Activated CD4-positive, alpha-beta T cell treated with anti-CD3 and anti-CD28 coated beads, Interleukin-2, amount 10 ng/mL, durations not matched to agents 24 days and 14 days (primary cell): ENCODE measurements at regions not wholly inside any gene's neighbourhood (a gene's known extent, or its start where the extent isn't known, plus 50 kb on each side); places are given as distances from the start of the nearest gene placed in this dataset.

ENCODE experiments used
- DNase-seq: peaks from one replicate; pipeline ENCODE4 v3.0.0; 2022
- H3K27ac Mint-ChIP-seq: one replicate; pipeline ENCODE4 v1.8.0; 2022; ENCODE audit warnings: mild to moderate bottlenecking, mixed read lengths
- H3K27me3 Mint-ChIP-seq: one replicate; pipeline ENCODE4 v1.8.0; 2022; ENCODE audit warnings: mixed read lengths
- H3K36me3 Mint-ChIP-seq: one replicate; pipeline ENCODE4 v1.8.0; 2022; ENCODE audit warnings: low read depth, mild to moderate bottlenecking, mixed read lengths
- H3K4me1 Mint-ChIP-seq: one replicate; pipeline ENCODE4 v1.8.0; 2021; ENCODE audit warnings: mixed read lengths
- H3K4me3 Mint-ChIP-seq: one replicate; pipeline ENCODE4 v1.8.0; 2022; ENCODE audit warnings: mild to moderate bottlenecking, moderate library complexity, mixed read lengths
- H3K9me3 Mint-ChIP-seq: one replicate; pipeline ENCODE4 v1.8.0; 2021; ENCODE audit warnings: mixed read lengths
- intact Hi-C: fragments of 100-400 bp; cut with micrococcal nuclease; formaldehyde crosslinking; loops from one replicate; pipeline ENCODE4 v1.15.1; 2023

- no peak overlapping the region for H3K4me3 Mint-ChIP-seq
- H3K36me3 Mint-ChIP-seq: no peaks in the 10 kb centered on the region
- intact Hi-C loops: no loop called here
- no peak for DNase-seq
- H3K9me3 Mint-ChIP-seq: no peaks in the 10 kb centered on the region
- H3K27me3 Mint-ChIP-seq: no peaks in the 10 kb centered on the region
- no peak overlapping the region for H3K27ac Mint-ChIP-seq
- H3K4me1 Mint-ChIP-seq: no peaks in the 10 kb centered on the region
Observed at GRCh38 chr2:138116456-138116855, 152.2 kb downstream of the HNMT start.

DNA sequence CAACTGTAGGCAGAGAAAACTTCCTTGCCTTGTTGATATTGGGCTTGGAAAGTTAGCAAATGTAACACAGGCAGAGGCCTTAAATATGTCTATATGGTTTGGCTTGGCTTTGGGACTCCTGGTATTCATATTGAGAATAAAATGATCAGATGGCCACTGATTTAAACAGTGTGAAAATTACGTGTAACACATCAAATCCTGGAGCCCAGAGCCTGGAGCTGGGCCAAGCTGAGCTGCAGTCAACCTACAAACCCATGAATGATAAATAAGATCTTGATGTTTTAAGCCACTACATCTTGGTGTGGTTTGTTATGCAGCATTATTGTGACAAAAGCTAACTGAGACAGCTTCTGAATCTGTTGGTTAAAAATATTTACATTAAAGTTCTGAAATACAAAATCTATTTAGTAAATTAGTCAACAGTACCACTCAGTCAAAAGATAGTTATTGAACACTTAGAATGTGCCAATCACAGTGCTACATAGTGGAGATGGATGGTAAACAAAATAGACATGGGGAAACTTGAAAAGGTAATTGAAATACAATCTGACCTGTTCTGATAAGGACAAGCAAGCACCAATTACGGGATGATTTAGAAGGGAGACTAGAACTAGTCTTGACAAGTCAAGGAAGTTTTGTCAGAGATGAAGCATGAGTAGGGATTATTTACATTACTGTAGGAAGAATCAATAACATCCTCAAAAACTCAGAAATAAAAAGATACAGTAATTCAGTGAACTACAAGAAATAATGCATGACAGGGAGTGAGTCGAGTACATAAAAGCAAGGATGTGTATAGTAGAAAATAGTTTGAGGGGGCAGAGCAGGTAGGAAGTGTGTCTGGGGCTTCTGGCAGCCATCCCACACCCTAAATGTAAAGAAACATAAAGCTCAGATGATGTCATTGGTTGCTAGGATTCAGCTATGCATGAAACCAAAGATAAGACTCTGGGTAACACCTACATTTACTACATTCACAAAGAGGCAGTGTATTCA, 157.7 kb downstream of the HNMT start:
- H3K36me3 Mint-ChIP-seq: no peaks in the 10 kb centered on the region
- H3K9me3 Mint-ChIP-seq: no peaks in the 10 kb centered on the region
- DNase-seq: no peak
- no peak overlapping the region for H3K4me3 Mint-ChIP-seq
- no peaks in the 10 kb centered on the region for H3K27me3 Mint-ChIP-seq
- no peaks in the 10 kb centered on the region for H3K4me1 Mint-ChIP-seq
- intact Hi-C loops: no loop called here
- H3K27ac Mint-ChIP-seq: no peak overlapping the region

GRCh38 chr2:138122891-138123290, 158.6 kb downstream of the HNMT start:
- Mint-ChIP-seq H3K27me3 (no peaks in the 10 kb centered on the region), H3K4me3 (no peak overlapping the region), H3K9me3 (no peaks in the 10 kb centered on the region), H3K36me3 (no peaks in the 10 kb centered on the region), H3K4me1 (no peaks in the 10 kb centered on the region), H3K27ac (no peak overlapping the region)
- DNase-seq: no peak
- intact Hi-C loops: no loop called here

GRCh38 chr2:138123741-138124140, 159.5 kb downstream of the HNMT start:
- no peaks in the 10 kb centered on the region for H3K36me3 Mint-ChIP-seq
- no peaks in the 10 kb centered on the region for H3K27me3 Mint-ChIP-seq
- H3K4me1 Mint-ChIP-seq: no peaks in the 10 kb centered on the region
- DNase-seq: no peak
- no peak overlapping the region for H3K4me3 Mint-ChIP-seq
- no peak overlapping the region for H3K27ac Mint-ChIP-seq
- no peaks in the 10 kb centered on the region for H3K9me3 Mint-ChIP-seq
- intact Hi-C loops: no loop called here

- Mint-ChIP-seq H3K9me3 (no peaks in the 10 kb centered on the region), H3K4me1 (no peaks in the 10 kb centered on the region), H3K27me3 (no peaks in the 10 kb centered on the region), H3K27ac (no peak overlapping the region), H3K36me3 (no peaks in the 10 kb centered on the region), H3K4me3 (no peak overlapping the region)
- no peak for DNase-seq
- intact Hi-C loops: no loop called here
Observed at GRCh38 chr2:138124521-138124920, 160.2 kb downstream of the HNMT start.

DNA sequence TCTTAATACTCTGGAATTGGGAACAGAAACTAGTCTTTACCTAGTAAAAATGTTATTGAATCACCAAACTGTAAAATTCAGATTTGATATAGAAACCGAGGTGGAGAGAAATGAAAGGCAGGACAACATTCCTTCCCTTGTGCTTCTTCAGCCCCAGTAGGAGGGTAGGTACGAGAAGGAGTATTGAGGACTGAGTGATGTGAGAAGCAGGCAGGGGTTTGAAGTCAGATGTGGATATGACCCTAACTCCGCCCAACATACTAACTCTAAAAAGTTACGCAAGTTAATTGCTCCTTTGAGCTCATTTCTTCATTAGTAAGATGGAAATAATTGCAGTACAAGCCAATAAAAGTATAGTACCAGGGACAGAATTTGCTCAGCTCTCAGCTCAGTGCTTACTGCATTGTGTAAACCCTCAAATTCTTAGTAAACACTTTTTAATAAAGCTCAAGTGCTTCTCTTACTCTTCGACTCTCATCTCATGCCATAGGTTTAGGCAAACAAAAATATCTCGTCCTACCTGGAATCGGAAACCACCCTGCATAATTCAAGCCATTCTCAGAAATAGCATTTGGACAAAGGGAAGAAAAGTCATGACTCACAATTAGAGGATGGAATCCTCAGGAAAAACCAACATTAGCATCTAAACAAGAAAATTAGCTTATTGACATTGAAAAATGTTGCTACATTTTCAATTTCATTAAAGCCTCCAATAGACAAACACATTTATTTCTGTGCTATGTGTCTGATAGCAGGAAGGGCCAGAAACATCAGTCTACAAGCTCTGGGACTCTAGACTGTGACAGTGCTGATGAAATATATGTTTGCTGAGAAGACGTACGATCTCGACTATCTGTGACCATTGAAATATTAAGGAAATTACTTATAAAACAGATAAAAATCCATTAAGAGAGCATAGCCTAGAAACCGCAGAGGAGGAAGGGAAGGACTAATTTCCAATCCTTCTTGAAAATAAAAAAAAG, 161.3 kb downstream of the HNMT start:
- H3K4me1 Mint-ChIP-seq: no peaks in the 10 kb centered on the region
- H3K36me3 Mint-ChIP-seq: no peaks in the 10 kb centered on the region
- no peaks in the 10 kb centered on the region for H3K9me3 Mint-ChIP-seq
- no peak for DNase-seq
- intact Hi-C loops: no loop called here
- H3K4me3 Mint-ChIP-seq: no peak overlapping the region
- no peaks in the 10 kb centered on the region for H3K27me3 Mint-ChIP-seq
- H3K27ac Mint-ChIP-seq: no peak overlapping the region

GRCh38 chr2:138132108-138132507, 167.8 kb downstream of the HNMT start:
- Mint-ChIP-seq H3K4me1 (no peaks in the 10 kb centered on the region), H3K27ac (no peak overlapping the region), H3K4me3 (no peak overlapping the region), H3K27me3 (no peaks in the 10 kb centered on the region), H3K9me3 (no peaks in the 10 kb centered on the region), H3K36me3 (no peaks in the 10 kb centered on the region)
- intact Hi-C loops: no loop called here
- no peak for DNase-seq

GRCh38 chr2:138137949-138138348, 173.7 kb downstream of the HNMT start:
- Mint-ChIP-seq H3K27me3 (no peaks in the 10 kb centered on the region), H3K36me3 (no peaks in the 10 kb centered on the region), H3K27ac (no peak overlapping the region), H3K4me3 (no peak overlapping the region), H3K9me3 (no peaks in the 10 kb centered on the region), H3K4me1 (no peaks in the 10 kb centered on the region)
- DNase-seq: no peak
- intact Hi-C loops: no loop called here

DNA sequence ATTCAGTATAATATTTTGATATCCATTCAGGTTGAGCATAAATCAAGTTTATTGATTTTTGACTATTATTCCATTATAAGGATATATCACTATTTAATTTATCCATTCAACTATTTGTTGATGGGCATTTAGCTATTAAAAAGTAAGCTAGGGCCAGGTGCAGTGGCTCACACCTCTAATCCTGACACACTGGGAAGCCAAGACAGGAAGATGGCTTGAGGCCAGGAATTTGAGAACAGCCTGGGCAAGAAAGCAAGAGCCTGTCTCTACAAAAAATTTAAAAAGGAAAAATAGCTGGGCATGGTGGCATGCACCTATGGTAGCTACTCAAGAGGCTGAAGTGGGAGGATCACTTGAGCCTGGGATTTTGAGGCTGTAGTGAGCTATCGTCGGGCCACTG, 183.5 kb downstream of the HNMT start:
- Mint-ChIP-seq H3K4me1 (no peaks in the 10 kb centered on the region), H3K9me3 (no peaks in the 10 kb centered on the region), H3K36me3 (no peaks in the 10 kb centered on the region), H3K4me3 (no peak overlapping the region), H3K27me3 (no peaks in the 10 kb centered on the region), H3K27ac (no peak overlapping the region)
- intact Hi-C loops: no loop called here
- DNase-seq: no peak

DNA sequence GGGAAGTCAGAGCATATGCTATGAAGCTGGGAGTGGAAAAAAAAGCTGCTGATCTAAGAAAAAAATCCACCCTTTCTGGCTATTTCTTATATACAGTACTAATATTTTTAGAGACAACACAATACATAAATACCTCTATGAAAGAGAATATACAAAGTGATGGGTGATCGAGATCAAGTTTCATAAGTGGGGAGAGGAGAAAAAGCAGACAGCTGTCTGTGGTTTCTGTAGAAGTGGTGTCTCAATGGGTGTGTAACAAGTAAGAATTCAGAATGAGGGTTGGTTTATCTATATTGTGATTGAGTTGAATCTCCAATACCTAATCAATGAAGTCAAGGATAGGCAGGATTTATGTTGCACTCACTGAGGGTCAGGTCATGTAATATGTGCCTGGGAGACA, 191.0 kb downstream of the HNMT start:
- Mint-ChIP-seq H3K27ac (no peak overlapping the region), H3K36me3 (no peaks in the 10 kb centered on the region), H3K9me3 (no peaks in the 10 kb centered on the region), H3K4me3 (no peak overlapping the region), H3K27me3 (no peaks in the 10 kb centered on the region), H3K4me1 (no peaks in the 10 kb centered on the region)
- DNase-seq: no peak
- intact Hi-C loops: no loop called here

- Mint-ChIP-seq H3K4me1 (no peaks in the 10 kb centered on the region), H3K4me3 (no peak overlapping the region), H3K9me3 (no peaks in the 10 kb centered on the region), H3K27ac (no peak overlapping the region), H3K36me3 (no peaks in the 10 kb centered on the region), H3K27me3 (no peaks in the 10 kb centered on the region)
- no peak for DNase-seq
- intact Hi-C loops: no loop called here
Observed at GRCh38 chr2:138157372-138157771, 193.1 kb downstream of the HNMT start.

GRCh38 chr2:138170485-138170884, 206.2 kb downstream of the HNMT start:
- intact Hi-C loops: no loop called here
- Mint-ChIP-seq H3K4me3 (no peak overlapping the region), H3K27ac (no peak overlapping the region), H3K4me1 (no peaks in the 10 kb centered on the region), H3K36me3 (no peaks in the 10 kb centered on the region), H3K9me3 (no peaks in the 10 kb centered on the region), H3K27me3 (no peaks in the 10 kb centered on the region)
- DNase-seq: no peak

GRCh38 chr2:138171244-138171643, 207.0 kb downstream of the HNMT start:
- H3K27ac Mint-ChIP-seq: no peak overlapping the region
- DNase-seq: no peak
- no peaks in the 10 kb centered on the region for H3K36me3 Mint-ChIP-seq
- H3K27me3 Mint-ChIP-seq: no peaks in the 10 kb centered on the region
- intact Hi-C loops: no loop called here
- no peaks in the 10 kb centered on the region for H3K4me1 Mint-ChIP-seq
- H3K4me3 Mint-ChIP-seq: no peak overlapping the region
- no peaks in the 10 kb centered on the region for H3K9me3 Mint-ChIP-seq

DNA sequence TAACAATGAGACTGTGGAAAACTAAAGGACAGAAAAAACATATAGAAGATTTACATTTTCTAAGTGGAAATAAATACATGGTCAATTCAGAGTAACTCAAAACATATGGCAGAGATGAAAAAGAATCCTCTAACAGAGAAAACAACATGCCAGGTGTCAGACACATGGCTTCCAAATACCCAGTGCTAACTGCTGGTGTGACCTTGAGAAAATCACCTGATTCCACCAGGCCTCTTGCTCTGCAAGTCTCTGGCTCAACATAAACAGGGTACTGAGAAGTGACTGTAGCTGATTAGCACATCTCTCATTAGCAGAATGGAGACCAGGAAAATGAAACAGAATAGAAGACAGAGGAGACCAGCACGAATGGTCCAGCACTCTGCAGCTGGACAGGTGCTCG, 210.8 kb downstream of the HNMT start:
- no peaks in the 10 kb centered on the region for H3K27me3 Mint-ChIP-seq
- H3K4me1 Mint-ChIP-seq: no peaks in the 10 kb centered on the region
- intact Hi-C loops: no loop called here
- H3K36me3 Mint-ChIP-seq: no peaks in the 10 kb centered on the region
- no peak overlapping the region for H3K4me3 Mint-ChIP-seq
- H3K27ac Mint-ChIP-seq: no peak overlapping the region
- no peaks in the 10 kb centered on the region for H3K9me3 Mint-ChIP-seq
- DNase-seq: no peak
